IPS-18c (cell line): ENCODE measurements at regions not wholly inside any gene's neighbourhood (a gene's known extent, or its start where the extent isn't known, plus 50 kb on each side); places are given as distances from the start of the nearest gene placed in this dataset.

Experiments
- H3K4me3 ChIP-seq: 2 replicates; pipeline ENCODE4 v1.7.0; 2013; ENCODE audit warnings: low read depth, mild to moderate bottlenecking, low read length, moderate library complexity; ENCODE audit not compliant: insufficient read depth
- H3K9me3 ChIP-seq: one replicate; pipeline ENCODE4 v1.6.1; 2013; ENCODE audit warnings: mild to moderate bottlenecking, low read length, moderate library complexity; ENCODE audit not compliant: control insufficient read depth, insufficient read depth

DNA sequence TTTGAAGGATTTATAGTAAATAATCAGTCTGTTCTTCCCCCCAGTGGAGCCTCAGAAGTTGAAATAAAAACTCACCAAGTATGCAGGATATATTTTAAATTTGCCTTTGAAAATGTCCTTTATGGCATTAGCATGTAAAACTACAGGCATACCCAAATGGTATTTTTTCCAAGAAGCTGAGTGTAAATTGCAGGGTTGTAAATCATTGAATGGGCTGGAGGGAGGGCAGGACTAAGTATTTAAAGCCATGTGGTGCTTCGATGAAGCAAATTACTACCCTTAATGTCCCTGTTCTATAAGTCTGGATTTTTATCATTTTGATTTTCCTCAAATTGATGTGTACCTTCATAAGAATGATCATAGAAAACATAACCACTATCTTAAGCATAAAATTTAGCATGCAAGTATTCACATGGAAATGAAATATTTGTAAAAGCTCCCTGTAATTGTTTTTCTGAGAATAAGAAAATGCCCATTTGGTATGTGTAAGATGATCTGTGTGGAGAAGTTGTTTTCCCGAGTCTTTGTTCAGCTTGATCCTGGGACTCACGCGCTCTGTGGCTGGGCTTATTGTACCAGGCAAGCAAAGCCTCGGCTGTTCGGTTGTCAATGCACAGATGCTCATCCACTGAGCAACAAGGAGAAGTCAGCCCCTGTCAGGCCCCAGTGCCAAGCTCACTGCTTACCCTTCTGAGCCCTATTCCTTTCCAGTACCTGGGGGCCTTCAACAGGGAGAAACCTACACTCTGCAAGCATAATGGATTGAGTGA, 66.7 kb downstream of the CD164 start:
- Histone ChIP-seq H3K4me3 (no peak overlapping the region), H3K9me3 (no peaks in the 10 kb centered on the region)

DNA sequence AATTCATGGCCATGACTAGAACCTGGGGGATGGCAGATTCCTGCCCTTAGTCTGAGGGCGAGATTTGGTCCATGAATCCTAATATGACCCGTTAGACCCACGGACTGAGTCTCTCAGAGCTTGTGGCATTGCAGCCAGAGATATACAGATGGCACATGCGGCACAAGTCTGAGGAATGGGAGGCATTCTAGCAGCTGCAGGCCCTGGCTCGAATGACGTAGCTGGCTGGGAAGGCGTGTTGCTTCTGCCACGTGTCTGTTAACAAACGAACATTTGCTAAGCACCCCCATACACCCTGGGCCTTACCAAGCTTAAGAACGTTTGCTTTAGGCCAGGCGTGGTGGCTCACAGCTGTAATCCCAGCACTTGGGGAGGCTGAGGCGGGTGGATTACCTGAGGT, 68.0 kb downstream of the CD164 start:
- no peak overlapping the region for H3K4me3 ChIP-seq
- H3K9me3 ChIP-seq = no peaks in the 10 kb centered on the region

DNA sequence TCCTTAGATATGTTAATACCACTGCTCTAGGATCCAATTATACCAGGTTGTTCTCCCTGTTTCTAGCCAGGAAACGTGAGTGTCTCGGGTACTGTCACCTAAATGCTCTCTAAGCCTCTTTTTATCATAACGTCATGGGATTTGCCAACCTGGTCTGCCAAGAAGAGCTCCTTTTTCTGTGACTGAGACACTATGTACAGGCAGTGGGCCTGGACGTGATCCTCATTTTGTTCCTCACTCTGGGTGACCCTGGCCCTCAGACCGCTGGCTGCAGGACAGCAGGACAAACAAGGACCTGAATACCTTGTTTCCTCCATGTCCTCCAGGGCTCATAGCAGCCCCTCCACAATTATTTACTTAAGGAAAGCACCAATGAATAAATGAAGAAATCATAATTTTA, 69.1 kb downstream of the CD164 start:
- H3K4me3 ChIP-seq = no peak overlapping the region
- H3K9me3 ChIP-seq = no peaks in the 10 kb centered on the region

DNA sequence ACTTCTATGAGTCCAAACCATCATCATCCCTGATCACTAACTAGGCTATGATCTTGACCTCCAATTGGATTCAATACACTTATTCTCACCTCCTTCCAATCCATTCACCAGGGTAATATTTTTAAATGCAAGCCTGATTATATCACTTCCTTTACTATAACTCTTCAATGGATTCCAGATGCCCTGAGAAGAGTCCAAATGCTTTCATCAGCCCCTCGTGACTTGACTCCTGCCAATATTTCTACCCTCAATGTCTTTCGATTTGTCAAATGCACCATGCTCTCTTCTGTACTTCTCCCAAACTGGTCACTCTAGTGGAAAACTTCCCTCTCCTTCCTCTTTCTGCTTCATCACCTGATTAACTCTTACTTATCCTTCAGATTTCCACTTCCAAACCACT, 70.8 kb downstream of the CD164 start:
- Histone ChIP-seq H3K4me3 (no peak overlapping the region), H3K9me3 (no peaks in the 10 kb centered on the region)

DNA sequence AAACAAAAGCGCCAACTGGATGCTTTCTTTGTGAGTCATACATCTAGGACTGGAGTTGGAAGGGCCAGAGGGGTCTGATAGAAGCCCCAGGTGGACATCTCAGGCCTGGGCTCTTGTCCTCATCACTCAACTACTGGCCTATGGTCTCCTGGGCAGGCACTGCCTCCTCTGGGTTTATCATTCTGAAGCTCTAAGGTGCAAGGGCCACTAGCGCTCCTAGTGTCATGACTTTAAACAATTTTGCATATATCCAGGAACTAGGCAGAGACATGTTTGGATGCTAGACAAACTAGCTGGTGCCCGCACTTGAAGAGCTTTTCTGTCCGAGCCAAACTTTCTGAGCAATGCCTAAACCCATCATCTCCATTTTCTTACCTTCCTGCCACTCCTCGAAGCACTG, 72.3 kb downstream of the CD164 start:
- no peaks in the 10 kb centered on the region for H3K9me3 ChIP-seq
- H3K4me3 ChIP-seq = no peak overlapping the region

DNA sequence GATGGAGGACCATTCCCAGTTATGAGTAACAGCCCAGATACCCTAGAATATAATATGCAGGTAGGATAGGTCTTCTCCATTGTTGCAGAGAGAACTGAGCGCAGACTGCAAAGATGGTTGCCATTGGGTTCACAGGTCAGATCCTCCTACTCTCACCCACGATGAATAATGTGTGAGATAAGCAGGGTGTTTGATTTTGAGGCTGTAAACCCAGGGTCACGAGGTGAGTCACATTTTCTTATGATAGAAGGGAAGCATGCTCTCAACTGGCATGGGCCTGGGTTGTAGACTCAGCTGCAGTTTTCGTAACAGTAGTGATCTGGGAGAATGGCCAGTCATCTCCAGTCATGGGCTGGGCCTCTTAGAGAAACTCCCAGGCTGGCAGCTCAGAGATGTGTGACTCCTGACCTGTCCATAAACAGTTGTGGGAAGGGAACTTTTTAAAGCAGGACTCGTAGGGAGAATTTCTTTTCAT, 74.2 kb downstream of the CD164 start:
- Histone ChIP-seq H3K4me3 (no peak overlapping the region), H3K9me3 (no peaks in the 10 kb centered on the region)

DNA sequence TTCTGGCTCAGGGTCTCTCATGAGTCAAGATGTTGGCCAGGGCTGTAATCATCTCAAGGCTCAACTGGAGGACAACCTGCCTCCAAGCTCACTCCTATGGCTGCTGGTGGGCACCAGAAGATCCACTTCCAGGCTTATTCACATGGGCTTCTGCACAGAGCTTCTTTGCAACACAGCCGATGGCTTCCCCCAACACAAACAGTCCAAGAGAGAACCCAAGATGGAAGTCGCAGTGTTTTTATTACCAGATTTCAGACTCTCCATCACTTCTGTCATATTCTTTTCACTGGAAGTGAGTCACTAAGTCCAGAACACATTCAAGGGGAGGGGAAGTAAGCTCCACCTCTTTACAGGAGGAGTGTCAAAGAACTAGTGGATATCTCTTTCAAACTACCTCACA, 75.5 kb downstream of the CD164 start:
- no peaks in the 10 kb centered on the region for H3K9me3 ChIP-seq
- H3K4me3 ChIP-seq = no peak overlapping the region

DNA sequence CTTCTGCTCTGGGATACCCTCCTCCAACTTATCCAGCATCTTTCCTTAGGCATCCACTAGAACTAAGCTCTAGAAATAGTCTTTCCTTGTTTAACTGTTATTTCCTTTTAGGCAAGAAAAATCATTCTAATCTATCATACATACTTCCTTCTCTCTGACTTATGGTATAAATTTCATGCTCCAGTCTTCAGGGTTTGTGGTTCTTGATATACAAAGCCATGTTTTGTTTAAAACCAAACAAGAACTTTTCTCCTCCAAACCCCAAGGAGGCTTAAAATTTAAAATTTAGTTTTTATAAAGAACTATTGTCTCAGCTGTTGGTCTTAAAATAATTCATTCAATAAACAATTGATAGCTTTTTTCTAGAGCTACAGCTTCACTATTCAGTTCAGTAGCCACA, 77.2 kb downstream of the CD164 start:
- Histone ChIP-seq H3K9me3 (no peaks in the 10 kb centered on the region), H3K4me3 (no peak overlapping the region)

DNA sequence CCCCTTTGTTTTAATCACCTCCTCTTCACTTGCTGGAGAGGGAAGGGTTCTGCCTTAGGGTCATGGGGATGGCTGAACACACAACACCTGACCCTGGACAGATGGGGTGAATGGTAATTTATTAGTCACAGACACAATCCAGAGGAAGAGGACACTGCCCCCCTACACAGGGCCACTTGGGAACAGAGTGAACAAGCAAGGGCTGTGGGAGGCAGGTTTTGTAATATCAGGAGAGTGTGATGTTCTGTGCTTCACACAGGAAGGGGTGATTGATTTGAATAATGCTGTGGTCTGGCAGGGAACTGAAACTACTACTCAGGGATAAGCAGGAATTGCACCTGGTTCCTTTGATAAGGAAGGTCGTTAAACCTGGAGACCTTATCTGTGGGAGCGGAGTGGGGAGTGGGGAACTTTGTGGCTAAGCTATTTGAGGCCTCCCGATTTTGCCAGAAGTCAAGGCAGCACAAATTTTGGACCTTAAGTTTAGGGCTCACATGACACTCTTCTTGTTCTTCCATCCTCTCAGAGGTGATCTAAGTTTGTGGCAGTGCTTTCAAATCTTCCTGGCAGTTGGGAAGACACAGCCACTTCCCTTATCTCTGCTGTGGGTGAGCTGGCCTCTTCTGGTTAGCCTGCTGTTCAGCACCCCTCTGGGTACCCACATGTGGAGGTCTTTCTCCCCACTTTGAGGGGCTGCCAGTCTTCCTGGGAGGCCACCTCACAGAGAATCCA, 77.8 kb downstream of the CD164 start:
- no peak overlapping the region for H3K4me3 ChIP-seq
- no peaks in the 10 kb centered on the region for H3K9me3 ChIP-seq

DNA sequence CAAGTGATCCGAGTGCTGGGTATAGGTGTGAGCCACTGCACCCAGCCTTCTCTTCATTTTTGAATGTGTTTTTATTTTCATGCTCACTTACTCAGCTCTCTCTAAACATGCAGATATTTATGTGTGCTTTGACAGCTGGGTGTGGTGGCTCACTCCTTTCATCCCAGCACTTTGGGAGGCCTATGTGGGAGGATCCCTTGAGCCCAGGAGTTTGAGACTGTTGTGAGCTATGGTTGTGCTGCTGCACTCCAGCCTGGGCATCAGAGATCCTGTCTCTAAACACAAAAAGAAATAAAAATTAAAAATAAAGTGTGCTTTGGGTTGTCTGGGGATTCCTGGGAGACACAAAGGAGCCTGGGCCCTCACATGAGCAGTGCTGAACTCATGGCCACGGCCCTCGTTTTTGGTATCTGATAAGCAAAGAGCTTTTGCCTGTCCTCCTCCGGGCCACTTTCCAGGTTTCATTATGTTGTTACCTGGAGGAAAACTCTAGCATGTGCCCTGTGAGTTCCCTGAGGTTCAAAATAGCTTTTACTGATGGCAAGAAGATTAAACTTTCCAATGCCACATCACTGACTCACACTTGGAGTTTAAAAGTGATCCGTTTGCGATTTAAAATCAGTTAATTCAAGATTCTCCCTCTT, 78.5 kb downstream of the CD164 start:
- H3K9me3 ChIP-seq = no peaks in the 10 kb centered on the region
- H3K4me3 ChIP-seq = no peak overlapping the region

DNA sequence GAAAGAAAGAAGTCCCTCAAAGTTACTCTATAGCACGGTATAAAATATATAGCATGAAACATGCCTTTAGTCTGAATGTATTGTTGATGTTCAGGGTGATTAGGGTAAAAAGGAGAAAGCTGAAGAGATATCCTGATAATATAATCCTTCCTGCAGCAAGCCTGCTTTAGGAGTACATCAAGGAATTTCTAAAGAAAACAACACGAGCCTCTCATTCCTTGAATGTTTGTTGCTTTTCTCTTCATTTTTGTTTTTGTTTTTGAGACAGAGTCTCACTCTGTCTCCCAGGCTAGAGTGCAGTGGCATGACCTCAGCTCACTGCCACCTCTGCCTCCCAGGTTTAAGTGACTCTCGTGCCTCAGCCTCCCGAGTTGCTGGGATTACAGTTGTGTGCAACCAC, 79.1 kb downstream of the CD164 start:
- Histone ChIP-seq H3K4me3 (no peak overlapping the region), H3K9me3 (no peaks in the 10 kb centered on the region)

DNA sequence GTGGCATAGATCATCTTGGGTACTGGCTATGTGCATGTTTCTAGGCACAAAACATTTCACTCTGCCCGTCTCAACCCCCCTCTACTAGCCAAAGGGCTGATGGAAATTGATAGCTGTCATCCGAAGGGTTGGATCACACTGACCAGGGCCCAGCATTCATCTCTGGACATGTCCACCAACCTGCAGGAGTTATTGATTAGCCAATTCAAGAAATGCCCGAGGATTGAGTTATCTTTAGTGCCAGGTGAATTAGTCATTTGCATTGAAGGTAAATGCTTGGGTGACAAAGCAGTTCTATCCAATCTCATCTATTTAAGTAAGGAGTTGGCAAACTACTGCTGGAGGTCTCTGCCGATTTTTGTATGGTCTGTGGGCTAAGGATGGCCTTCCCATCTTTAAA, 80.1 kb downstream of the CD164 start:
- H3K9me3 ChIP-seq = no peaks in the 10 kb centered on the region
- no peak overlapping the region for H3K4me3 ChIP-seq

DNA sequence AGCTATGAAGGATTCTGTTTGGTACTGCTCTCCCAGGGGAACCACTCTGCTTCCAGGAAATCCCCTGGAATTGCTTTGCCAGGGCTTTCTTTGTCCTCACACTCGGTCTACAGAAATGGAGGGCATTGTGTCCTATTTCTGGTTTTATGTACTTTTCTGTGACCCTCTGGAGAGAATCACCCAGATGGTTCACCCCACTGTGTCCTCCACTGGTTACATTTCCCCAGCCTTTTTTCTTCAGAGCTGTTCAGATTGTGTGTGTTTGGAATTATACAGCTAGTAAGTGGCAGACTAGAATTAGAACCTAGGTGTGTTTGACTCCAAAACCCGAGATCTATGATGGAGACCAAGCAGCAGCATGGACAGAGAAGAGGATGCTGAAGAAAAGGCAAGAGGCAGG, 80.8 kb downstream of the CD164 start:
- Histone ChIP-seq H3K9me3 (no peaks in the 10 kb centered on the region), H3K4me3 (no peak overlapping the region)

DNA sequence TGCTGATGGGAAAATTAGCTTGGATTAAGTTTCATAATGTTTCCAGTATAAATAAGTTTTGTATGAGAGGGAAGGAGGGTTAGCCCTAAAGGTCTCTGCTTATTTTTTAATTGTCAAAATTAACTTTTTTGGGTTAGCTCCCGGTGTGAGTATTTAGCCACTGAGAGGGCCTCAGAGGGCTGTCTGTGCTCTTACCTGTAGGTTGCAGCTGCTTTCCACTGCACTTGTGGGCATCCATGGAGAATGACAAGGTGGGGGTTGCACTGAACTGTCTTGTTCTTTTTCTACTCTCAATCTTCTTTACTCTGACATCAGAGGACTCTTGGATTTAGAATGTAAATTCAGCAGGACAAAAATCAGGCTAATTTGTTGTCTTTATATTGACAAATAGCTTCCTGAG, 81.4 kb downstream of the CD164 start:
- Histone ChIP-seq H3K9me3 (no peaks in the 10 kb centered on the region), H3K4me3 (no peak overlapping the region)

DNA sequence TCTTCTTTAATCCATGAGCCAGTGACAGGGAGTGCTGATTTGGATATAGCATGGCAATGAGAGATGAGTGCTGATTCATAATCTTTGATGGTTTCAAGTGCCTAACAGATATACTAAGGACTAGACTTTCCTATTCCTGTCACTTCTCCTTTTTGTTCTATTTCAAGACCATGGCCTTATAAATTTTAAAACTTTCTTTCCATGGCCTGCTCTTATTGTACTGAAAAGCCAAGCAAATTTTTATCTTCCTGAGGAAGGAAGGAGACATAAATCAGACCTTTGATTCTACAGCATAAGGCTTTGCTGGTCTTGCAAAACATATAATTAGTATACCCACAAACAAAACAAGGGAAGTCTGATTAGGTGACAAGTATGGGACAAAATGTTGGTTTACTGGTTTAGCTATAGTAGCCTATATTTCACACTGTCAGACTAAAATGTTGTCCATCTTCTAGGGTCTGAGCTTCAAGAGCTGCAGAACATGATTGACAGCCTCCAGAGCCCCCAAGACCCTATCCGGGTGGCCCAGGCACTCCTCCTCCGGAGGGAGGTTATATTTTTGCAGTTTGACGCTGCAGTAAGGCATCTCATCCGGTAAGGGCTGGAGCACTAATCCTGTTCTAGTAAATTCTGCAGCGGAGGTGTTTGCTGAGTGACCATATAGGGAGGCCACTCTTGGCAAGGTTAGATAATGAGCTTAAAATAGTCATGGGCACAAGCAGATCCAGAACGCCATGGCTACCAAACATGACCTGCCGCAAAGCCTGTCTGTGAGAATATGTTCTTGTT, 82.3 kb downstream of the CD164 start:
- no peak overlapping the region for H3K4me3 ChIP-seq
- H3K9me3 ChIP-seq = no peaks in the 10 kb centered on the region

DNA sequence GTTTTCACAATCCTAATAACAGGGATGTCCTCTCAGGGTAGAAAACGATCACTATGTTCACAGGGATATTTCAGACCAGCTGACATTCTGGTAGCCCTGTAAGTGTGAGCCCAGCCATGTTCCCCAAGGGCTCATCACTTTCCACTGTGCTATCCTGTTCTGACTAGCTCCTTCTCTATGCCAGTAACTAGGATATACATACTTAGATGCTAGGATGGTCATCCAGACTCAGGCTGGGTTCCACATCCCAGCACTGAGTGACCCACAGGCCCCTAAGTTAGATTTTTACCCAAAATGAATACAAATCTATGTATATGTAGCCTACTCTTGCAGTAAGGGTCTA, 83.0 kb downstream of the CD164 start:
- no peaks in the 10 kb centered on the region for H3K9me3 ChIP-seq
- no peak overlapping the region for H3K4me3 ChIP-seq

DNA sequence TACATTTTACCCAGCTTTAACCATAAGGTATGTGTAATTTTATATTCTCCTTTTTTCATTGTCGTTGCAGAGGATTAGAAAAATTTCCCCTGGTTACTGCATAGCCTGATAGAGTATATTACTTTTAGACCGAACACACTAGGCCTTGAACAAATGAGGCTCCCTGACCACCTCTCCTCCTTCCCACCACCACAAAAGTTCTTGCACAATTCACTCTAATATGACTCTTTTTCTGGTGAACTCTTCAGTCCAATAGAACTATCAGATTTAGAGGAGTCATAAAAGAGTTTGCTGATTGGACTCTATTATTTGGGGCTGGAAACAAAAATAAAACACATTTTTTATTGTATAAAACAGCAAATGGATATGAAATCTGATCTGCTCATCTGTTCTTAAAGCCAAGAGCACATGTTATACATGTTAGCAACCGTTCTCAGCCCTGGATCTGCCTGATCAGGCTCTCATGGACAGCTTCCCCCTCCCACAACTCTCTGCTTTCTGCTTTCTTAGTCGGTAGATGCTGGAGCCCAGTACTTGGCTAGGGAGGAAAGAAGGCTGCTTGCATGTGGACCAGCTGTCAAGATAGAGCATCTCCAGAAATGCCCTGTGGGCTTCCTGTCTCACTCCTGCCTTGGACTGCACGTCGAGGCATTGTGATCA, 83.5 kb downstream of the CD164 start:
- Histone ChIP-seq H3K9me3 (no peaks in the 10 kb centered on the region), H3K4me3 (no peak overlapping the region)
